ENCODE measurements at regions not wholly inside any gene's neighbourhood (a gene's known extent, or its start where the extent isn't known, plus 50 kb on each side); places are given as distances from the start of the nearest gene placed in this dataset.

GRCh38 chr3:67870477-67870876, 216.1 kb upstream of the SUCLG2 start:
- TF ChIP-seq CTCF (IDR thresholded peaks at IDR 0.05) (no peak), POLR2A (IDR thresholded peaks at IDR 0.05) (no peak)
